ENCODE measurements at regions not wholly inside any gene's neighbourhood (a gene's known extent, or its start where the extent isn't known, plus 50 kb on each side); places are given as distances from the start of the nearest gene placed in this dataset.

- H3K27ac ChIP-seq (ENCODE audit: low read depth, low read length), result no peak overlapping the region
- 77 to 84% (median 78%) methylated on average over 4 of the region's 4 CpGs for WGBS, 3 donors
Measured at GRCh38 chr10:63886281-63887022, 365.3 kb downstream of the REEP3 start.

GRCh38 chr10:63887023-63887589, 365.9 kb downstream of the REEP3 start:
- WGBS, 3 donors, result 56 to 86% (median 71%) methylated on average over 11 of the region's 11 CpGs
- no peak overlapping the region for H3K27ac ChIP-seq (ENCODE audit: low read depth, low read length)

- 59 to 87% (median 83%) methylated on average over 5 of the region's 5 CpGs for WGBS, 3 donors
- H3K27ac ChIP-seq (ENCODE audit: low read depth, low read length), result no peak overlapping the region
Measured at GRCh38 chr10:63887600-63888370, 366.6 kb downstream of the REEP3 start.

GRCh38 chr10:63889803-63890202, 368.6 kb downstream of the REEP3 start:
- H3K27ac ChIP-seq (ENCODE audit: low read depth, low read length), result no peak overlapping the region
- 51 to 63% (median 53%) methylated on average over 4 of the region's 4 CpGs for WGBS, 3 donors

- no peak overlapping the region for H3K27ac ChIP-seq (ENCODE audit: low read depth, low read length)
- WGBS, 3 donors, result 82 to 87% (median 83%) methylated on average over 5 of the region's 5 CpGs
Measured at GRCh38 chr10:63896992-63897391, 375.8 kb downstream of the REEP3 start.

- no peak overlapping the region for H3K27ac ChIP-seq (ENCODE audit: low read depth, low read length)
- WGBS, 3 donors, result 88 to 91% (median 89%) methylated on average over 3 of the region's 3 CpGs
Measured at GRCh38 chr10:63899673-63900300, 378.6 kb downstream of the REEP3 start.

GRCh38 chr10:63901228-63901627, 380.0 kb downstream of the REEP3 start:
- H3K27ac ChIP-seq (ENCODE audit: low read depth, low read length), result no peak overlapping the region
- WGBS, 3 donors, result 59 to 72% (median 70%) methylated on average over 3 of the region's 3 CpGs

GRCh38 chr10:63901881-63902280, 380.7 kb downstream of the REEP3 start:
- WGBS, 3 donors, result 53 to 63% (median 61%) methylated on average over 6 of the region's 6 CpGs
- H3K27ac ChIP-seq (ENCODE audit: low read depth, low read length), result no peak overlapping the region

GRCh38 chr10:63910806-63911205, 389.6 kb downstream of the REEP3 start:
- no peak overlapping the region for H3K27ac ChIP-seq (ENCODE audit: low read depth, low read length)
- 36 to 60% (median 40%) methylated on average over 4 of the region's 4 CpGs for WGBS, 3 donors

- no peak overlapping the region for H3K27ac ChIP-seq (ENCODE audit: low read depth, low read length)
- 80 to 97% (median 95%) methylated on average over 2 of the region's 2 CpGs for WGBS, 3 donors
Measured at GRCh38 chr10:63915240-63915639, 394.0 kb downstream of the REEP3 start.

- WGBS, 3 donors, result 0 to 24% (median 18%) methylated on average over 1 of the region's 1 CpG
- H3K27ac ChIP-seq (ENCODE audit: low read depth, low read length), result no peak overlapping the region
Measured at GRCh38 chr10:63917363-63917762, 396.2 kb downstream of the REEP3 start.

GRCh38 chr10:63919575-63920279, 398.5 kb downstream of the REEP3 start:
- H3K27ac ChIP-seq (ENCODE audit: low read depth, low read length), result no peak overlapping the region
- 77 to 85% (median 79%) methylated on average over 6 of the region's 6 CpGs for WGBS, 3 donors

- no peak overlapping the region for H3K27ac ChIP-seq (ENCODE audit: low read depth, low read length)
- WGBS, 3 donors, result 37 to 68% (median 68%) methylated on average over 2 of the region's 2 CpGs
Measured at GRCh38 chr10:63920926-63921325, 399.7 kb downstream of the REEP3 start.

GRCh38 chr10:63921908-63922467, 400.8 kb downstream of the REEP3 start:
- WGBS, 3 donors, result 53 to 68% (median 63%) methylated on average over 4 of the region's 4 CpGs
- no peak overlapping the region for H3K27ac ChIP-seq (ENCODE audit: low read depth, low read length)

GRCh38 chr10:63922468-63923284, 401.5 kb downstream of the REEP3 start:
- no peak overlapping the region for H3K27ac ChIP-seq (ENCODE audit: low read depth, low read length)
- 19 to 47% (median 37%) methylated on average over 6 of the region's 6 CpGs for WGBS, 3 donors

- H3K27ac ChIP-seq (ENCODE audit: low read depth, low read length), result no peak overlapping the region
- WGBS, 3 donors, result 53 to 82% (median 70%) methylated on average over 4 of the region's 4 CpGs
Measured at GRCh38 chr10:63929831-63930467, 408.7 kb downstream of the REEP3 start.

- WGBS, 3 donors, result 77 to 84% (median 80%) methylated on average over 4 of the region's 4 CpGs
- H3K27ac ChIP-seq (ENCODE audit: low read depth, low read length), result no peak overlapping the region
Measured at GRCh38 chr10:63930584-63930983, 409.4 kb downstream of the REEP3 start.
